Dedifferentiated amniotic fluid mesenchymal stem cell (primary cell): ENCODE measurements at regions not wholly inside any gene's neighbourhood (a gene's known extent, or its start where the extent isn't known, plus 50 kb on each side); places are given as distances from the start of the nearest gene placed in this dataset.

Experiments
- DNase-seq: peaks from one replicate; pipeline ENCODE4 v3.0.0-alpha.2; 2016; ENCODE audit errors: extremely low spot score

DNA sequence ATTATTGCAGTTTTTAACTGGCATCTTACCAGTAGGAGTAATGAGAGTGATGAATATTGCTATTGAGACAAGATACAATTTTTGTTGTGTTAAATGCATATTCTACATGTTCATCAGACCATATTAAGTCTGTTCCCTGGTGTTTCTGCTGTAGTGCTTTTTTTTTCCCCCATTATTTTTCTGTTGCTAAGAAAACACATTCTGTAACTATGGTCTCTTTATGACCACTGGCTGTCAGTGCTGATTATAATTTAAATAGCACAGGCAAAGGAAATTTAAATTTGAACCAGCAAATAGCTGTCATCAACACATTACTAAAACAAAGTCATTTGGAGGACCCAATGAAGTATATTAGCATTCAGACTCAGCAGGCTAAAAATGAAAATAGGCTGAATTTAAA lies 98.3 kb upstream of the ANKRD50 start:
- no peak for DNase-seq

DNA sequence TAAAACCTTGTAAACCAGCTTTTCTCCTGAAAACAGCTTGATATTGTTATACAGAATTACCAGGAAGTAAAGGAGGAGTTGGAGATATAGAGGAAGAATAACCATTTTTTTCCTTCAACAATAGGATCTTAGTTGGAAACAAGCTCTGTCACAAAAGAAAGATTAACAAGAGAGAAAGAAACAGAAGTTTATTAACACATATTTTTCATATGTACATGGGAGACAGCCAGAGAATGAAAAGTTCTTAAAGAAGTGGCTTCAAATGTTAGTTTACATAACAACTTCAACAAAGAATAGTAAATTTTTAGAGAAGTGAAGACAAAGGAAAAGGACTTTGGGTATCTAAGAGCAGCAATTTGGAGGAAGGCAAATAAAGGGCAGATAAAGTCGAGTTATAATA lies 94.9 kb upstream of the ANKRD50 start:
- DNase-seq, result no peak

DNA sequence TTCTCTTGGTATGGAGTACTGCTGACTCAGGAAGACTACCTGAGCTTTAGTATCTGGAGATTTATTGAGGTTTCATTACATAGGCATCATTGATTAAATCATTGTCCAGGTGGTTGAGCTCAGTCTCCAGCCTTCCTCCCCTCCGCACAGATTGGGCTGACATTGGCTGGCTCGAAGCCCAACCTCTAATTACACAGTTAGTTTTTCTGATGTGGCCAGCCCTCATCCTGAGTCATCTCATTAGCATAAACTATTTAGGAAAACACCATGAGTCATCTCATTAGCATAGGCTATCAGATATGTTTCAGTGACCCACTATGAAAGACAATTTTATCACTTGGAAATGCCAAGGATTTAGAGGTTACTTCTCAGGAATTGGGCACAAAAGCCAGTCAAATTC lies 93.9 kb upstream of the ANKRD50 start:
- no peak for DNase-seq

GRCh38 chr4:124804584-124804983 lies 92.1 kb upstream of the ANKRD50 start:
- DNase-seq, result peak; percentile 17

DNA sequence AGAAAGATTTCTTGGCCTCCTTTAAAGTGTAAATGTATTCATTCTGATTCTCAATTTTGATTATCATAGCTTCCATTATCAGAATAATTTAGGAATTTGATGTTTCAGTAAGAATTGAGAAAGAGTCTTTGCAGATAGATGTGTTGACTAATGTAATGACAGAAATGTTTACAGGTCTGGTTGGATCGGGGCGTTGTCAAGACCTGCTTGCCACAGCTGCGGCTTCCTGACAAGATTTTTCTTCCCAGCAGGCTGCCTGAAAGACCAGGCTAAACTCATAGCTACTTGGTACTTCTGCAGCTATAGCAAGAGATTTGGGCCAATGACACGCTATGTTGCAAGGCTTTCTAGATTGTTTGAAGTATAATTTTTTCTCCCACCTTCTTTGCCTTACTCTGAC lies 91.5 kb upstream of the ANKRD50 start:
- DNase-seq, result no peak

DNA sequence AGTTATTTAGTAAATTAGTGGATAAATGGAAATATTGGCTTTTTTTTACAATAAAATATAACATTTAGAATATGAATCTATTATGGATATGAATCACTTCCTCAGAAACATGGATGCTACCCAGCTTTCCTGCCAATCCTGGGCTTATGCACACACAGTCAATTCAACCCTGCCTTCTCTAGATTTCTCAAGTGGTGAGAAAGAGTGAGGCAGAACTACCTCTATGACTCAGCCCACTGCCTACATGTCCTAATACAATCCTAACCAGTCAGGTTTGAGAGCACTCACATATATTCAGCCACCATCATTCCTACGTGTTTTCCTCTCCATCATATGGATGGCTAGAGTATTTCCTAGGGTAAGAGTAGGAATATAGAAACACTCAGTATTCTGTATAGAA lies 91.1 kb upstream of the ANKRD50 start:
- DNase-seq, result no peak

GRCh38 chr4:124803026-124803425 lies 90.5 kb upstream of the ANKRD50 start:
- DNase-seq, result no peak

DNA sequence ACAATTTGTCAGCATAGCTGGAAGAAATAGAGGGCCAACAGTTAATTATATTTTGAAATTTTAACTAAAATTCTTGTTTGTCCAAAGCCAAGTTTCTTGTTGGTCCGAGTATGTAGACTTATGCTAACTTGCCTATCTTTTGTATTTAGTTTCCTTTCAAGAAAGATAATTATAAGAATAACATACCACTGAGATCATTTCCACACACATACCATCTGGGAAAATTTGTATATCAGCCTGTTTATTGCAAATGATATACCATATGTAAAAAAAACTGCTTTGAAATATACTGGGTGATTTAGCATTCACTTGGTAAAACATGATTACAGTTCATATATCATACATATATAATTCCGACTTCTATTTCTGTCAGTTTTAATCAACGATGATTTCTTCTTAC lies 84.7 kb upstream of the ANKRD50 start:
- no peak for DNase-seq

DNA sequence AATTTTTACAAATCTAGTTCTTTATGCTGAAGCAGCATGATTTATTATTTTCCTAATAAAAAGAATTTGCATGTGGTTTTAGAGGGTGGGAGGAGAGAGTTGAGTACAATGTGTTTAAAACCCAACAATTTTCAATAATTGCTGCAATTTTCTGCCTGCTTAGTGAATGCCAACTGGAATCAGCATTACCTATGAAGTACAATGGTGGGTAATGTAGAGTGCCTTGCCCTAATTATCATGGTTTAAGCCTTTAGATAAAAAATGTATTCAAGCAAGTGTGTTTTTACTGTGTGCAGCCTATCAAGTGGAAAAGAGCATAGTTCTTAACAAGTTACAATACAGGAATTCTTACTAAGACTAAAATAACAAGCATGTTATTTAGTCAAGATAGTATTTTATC lies 77.9 kb upstream of the ANKRD50 start:
- no peak for DNase-seq

DNA sequence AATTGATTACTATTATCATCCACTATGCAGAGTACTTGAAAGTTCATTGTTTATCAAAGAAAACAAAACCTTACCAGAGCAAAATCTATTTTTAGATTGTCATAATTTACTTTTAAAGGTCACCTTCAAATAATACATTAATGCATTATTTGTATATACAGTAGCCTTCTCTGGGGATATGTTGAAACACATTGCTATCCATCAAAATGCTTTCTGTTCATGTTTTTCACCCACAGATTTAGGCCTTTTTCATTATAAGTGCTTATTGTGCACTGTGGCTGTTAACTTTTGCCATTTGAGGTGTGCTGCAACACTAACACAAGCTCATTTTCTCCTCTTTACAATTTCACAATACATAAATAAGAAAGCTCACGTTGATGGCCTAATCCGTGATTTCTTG lies 74.1 kb upstream of the ANKRD50 start:
- no peak for DNase-seq

GRCh38 chr4:124785645-124786044 lies 73.1 kb upstream of the ANKRD50 start:
- DNase-seq, result no peak

- peak; percentile 34 for DNase-seq
These were observed 71.3 kb upstream of the ANKRD50 start for GRCh38 chr4:124783847-124784246.

GRCh38 chr4:124777007-124777406 lies 64.5 kb upstream of the ANKRD50 start:
- DNase-seq, result no peak

DNA sequence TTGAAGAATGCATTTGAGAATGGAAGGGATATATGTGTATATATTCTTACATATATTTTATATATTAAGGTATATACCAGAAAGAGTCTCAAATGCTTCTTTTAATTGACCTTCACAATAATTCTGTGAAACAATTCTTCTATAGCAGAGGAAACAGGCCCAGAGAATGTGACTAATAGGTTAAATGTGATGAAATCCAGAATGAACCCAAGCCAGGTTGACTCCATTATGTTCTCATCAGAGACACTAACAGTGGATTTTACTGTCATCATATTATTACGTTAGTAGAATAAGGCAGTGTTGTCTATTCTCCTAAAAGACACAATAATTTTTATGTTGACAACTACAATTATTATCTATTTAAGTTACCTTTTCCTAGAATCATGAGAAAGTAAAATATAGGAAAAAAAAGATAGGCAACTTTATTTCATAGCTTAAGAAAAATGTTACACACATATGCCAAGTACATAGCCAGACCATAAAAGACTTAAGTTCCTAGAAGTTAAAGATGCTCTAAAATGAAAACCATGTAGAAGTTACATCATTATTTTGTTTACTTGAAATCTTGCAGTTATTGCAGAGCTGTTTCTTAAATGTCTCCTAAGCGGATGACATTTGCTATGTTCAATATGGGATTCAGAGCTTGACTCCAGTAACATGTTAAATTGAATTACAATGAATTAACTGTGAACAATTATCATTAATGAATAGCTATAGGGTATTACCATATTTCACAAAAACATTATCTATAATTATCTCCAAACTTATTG lies 56.2 kb upstream of the ANKRD50 start:
- DNase-seq, result no peak

DNA sequence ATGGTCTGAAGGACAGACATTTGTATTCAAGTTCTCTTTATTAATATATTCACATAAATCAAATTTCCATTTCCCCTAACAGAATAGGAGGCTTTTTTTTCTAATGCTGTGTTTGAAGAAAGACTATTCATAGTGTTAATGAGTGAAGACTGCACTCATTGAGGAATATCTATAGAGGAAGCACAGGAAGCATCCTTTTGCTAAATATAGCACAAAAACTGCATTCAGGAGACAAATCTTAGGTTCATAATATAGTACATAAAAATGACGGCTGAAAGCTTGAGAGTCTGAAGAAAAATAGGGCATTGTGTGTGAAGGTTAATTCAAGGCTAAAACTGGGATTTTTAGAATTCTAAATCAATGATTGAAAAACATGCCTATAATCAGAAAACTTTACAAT lies 50.4 kb upstream of the ANKRD50 start:
- DNase-seq, result no peak
